K562 (cell line): ENCODE measurements at regions not wholly inside any gene's neighbourhood (a gene's known extent, or its start where the extent isn't known, plus 50 kb on each side); places are given as distances from the start of the nearest gene placed in this dataset.

Experiments
- ATAC-seq: fragments of 200-7000 bp; cut with Tn5 transposase; 3 replicates; pipeline ENCODE4 v1.9.1; 2020; ENCODE audit warnings: moderate library complexity
- BruUV-seq: library from RNA; stranded (reverse); fragments of 400-500 nt; replicated peaks from 2 replicates; lab custom pipeline; 2021; lab: Mats Ljungman, UMichigan
- CTCF ChIA-PET: fragments of 300-600 bp; formaldehyde crosslinking; extraction: SDS; loops from one replicate; lab custom pipeline; 2021; ENCODE audit warnings: low intra/inter-chr PET ratio; lab: Yijun Ruan, JAX
- POLR2A ChIA-PET: fragments of 300-600, 350-650 bp; sonication (Branson Sonifier 250); formaldehyde crosslinking; extraction: SDS; loops from one replicate; lab custom pipeline; 2021; ENCODE audit warnings: antibody characterized with exemption, inconsistent platforms; lab: Yijun Ruan, JAX
- DNase-seq, 4 experiments: peaks; one replicate each; pipeline versions ENCODE4 v3.0.0 to v3.0.0-alpha.2; 2011 to 2018; ENCODE audit warnings: low spot score in 3 of 4, mixed read lengths in 3 of 4; ENCODE audit errors: extremely low read depth in 1 of 4
- FAIRE-seq: peaks from 2 replicates; lab custom pipeline; 2011; peaks lifted over from hg19 to GRCh38; lab: Jason Lieb, UNC
- H2AFZ ChIP-seq: 2 replicates; pipeline ENCODE4 v1.6.0; 2011; ENCODE audit warnings: low read depth, low read length, control low read depth, inconsistent platforms
- H3K27ac ChIP-seq: fragments of 200-600 bp; 3 replicates; pipeline ENCODE4 v1.8.0; 2011; ENCODE audit warnings: low read depth, mild to moderate bottlenecking, control low read depth, inconsistent platforms, low read length, moderate library complexity, mixed read lengths; ENCODE audit errors: extremely low read depth
- H3K27me3 ChIP-seq, 2 experiments: fragments of 300-600 bp in 1 of 2; 2 replicates in 1 of 2; 3 replicates in 1 of 2; pipeline versions ENCODE4 v1.6.0 to v1.8.0; 2011; ENCODE audit warnings: inconsistent platforms in 2 of 2, low read length in 2 of 2, mild to moderate bottlenecking in 1 of 2, mixed read lengths in 1 of 2, moderate library complexity in 1 of 2; ENCODE audit not compliant: control insufficient read depth in 2 of 2, insufficient read depth in 2 of 2
- H3K36me3 ChIP-seq: fragments of 300-600 bp; 3 replicates; pipeline ENCODE4 v1.8.0; 2011; ENCODE audit warnings: mild to moderate bottlenecking, low read length, inconsistent platforms; ENCODE audit not compliant: control insufficient read depth, insufficient read depth
- H3K4me1 ChIP-seq, 2 experiments: fragments of 200-600 bp in 1 of 2; replicated peaks in 1 of 2; 2 replicates in 1 of 2; 3 replicates in 1 of 2; pipeline versions ENCODE4 v1.5.1 to v1.8.0; 2011; ENCODE audit warnings: inconsistent platforms in 2 of 2, low read length in 2 of 2, mild to moderate bottlenecking in 1 of 2, mixed read lengths in 1 of 2, moderate library complexity in 1 of 2; ENCODE audit not compliant: control insufficient read depth in 2 of 2, insufficient read depth in 2 of 2
- H3K4me2 ChIP-seq: 2 replicates; pipeline ENCODE4 v1.6.1; 2011; ENCODE audit warnings: low read length, control low read depth, inconsistent platforms, mixed read lengths; ENCODE audit not compliant: insufficient read depth
- H3K4me3 ChIP-seq: fragments of 200-600 bp; sonication (generic), shearing (Covaris generic); 2 replicates; pipeline ENCODE4 v1.5.1; 2016; ENCODE audit warnings: control low read depth, inconsistent platforms
- H3K79me2 ChIP-seq: fragments of 200-600 bp; 3 replicates; pipeline ENCODE4 v1.8.0; 2011; ENCODE audit warnings: low read length, inconsistent platforms; ENCODE audit not compliant: control insufficient read depth, insufficient read depth
- H3K9ac ChIP-seq, 2 experiments: 2 replicates each; pipeline versions ENCODE4 v1.6.0 to v1.6.1; 2011; ENCODE audit warnings: low read depth in 2 of 2, low read length in 2 of 2, control low read depth in 1 of 2, inconsistent platforms in 1 of 2, mild to moderate bottlenecking in 1 of 2, mixed read lengths in 1 of 2; ENCODE audit not compliant: insufficient read depth in 1 of 2
- H3K9me1 ChIP-seq: one replicate; pipeline ENCODE4 v1.6.0; 2011; ENCODE audit warnings: inconsistent platforms, mild to moderate bottlenecking, low read length, moderate library complexity; ENCODE audit not compliant: control insufficient read depth, insufficient read depth
- H3K9me3 ChIP-seq: replicated peaks from 2 replicates; pipeline ENCODE4 v1.5.1; 2011; ENCODE audit warnings: low read depth, low read length, inconsistent platforms; ENCODE audit not compliant: control insufficient read depth, insufficient read depth
- H4K20me1 ChIP-seq: replicated peaks from 2 replicates; pipeline ENCODE4 v1.6.1; 2011; ENCODE audit warnings: low read length, inconsistent platforms, mixed read lengths; ENCODE audit not compliant: control insufficient read depth, insufficient read depth
- ARID1B ChIP-seq: fragments of 450-650 bp; IDR thresholded peaks from 2 replicates; pipeline ENCODE4 v1.6.1; 2016; ENCODE audit warnings: antibody characterized with exemption, mild to moderate bottlenecking, inconsistent platforms
- ESRRB ChIP-seq: fragments of 250-450 bp; sonication (Bioruptor Pico); IDR thresholded peaks from 2 replicates; pipeline ENCODE4 v1.5.0; 2020; ENCODE audit warnings: mild to moderate bottlenecking, moderate library complexity, borderline replicate concordance
- ETV1 ChIP-seq: fragments of 450-650 bp; conservative IDR thresholded peaks from 2 replicates; pipeline ENCODE4 v1.6.1; 2016; ENCODE audit warnings: missing genetic modification characterization, control low read depth, low read depth, missing compliant biosample characterization
- HSF4 ChIP-seq: fragments of 250-450 bp; sonication (Bioruptor Pico); IDR thresholded peaks from 2 replicates; pipeline ENCODE4 v2.1.2; 2022; ENCODE audit warnings: mild to moderate bottlenecking, moderate library complexity, borderline replicate concordance
- ILK ChIP-seq: fragments of 450-650 bp; IDR thresholded peaks from 2 replicates; pipeline ENCODE4 v1.6.1; 2016; ENCODE audit warnings: missing genetic modification characterization, low read depth, mild to moderate bottlenecking, missing compliant biosample characterization, moderate library complexity, borderline replicate concordance
- JUN ChIP-seq, 2 experiments: sonication (generic) in 1 of 2; formaldehyde crosslinking in 1 of 2; IDR thresholded peaks; 2 replicates each; pipeline versions ENCODE4 v1.6.1 to v1.8.0; 2012 to 2022; ENCODE audit warnings: borderline replicate concordance in 2 of 2, mild to moderate bottlenecking in 2 of 2, improper control_type of control experiment in 1 of 2, low read depth in 1 of 2, low read length in 1 of 2, missing genetic modification reagents in 1 of 2
- NUFIP1 ChIP-seq: fragments of 450-650 bp; IDR thresholded peaks from 2 replicates; pipeline ENCODE4 v1.6.1; 2018; ENCODE audit not compliant: partially characterized antibody
- RFX5 ChIP-seq: IDR thresholded peaks from 2 replicates; pipeline ENCODE4 v1.6.1; 2011; ENCODE audit warnings: low read depth, mild to moderate bottlenecking, improper control_type of control experiment, low read length
- THAP7 ChIP-seq: fragments of 250-450 bp; sonication (Bioruptor Pico); IDR thresholded peaks from 2 replicates; pipeline ENCODE4 v1.5.0; 2021
- TRIM25 ChIP-seq: fragments of 450-650 bp; IDR thresholded peaks from 2 replicates; pipeline ENCODE4 v1.7.0; 2016; ENCODE audit warnings: borderline replicate concordance
- ZNF143 ChIP-seq: sonication (generic); formaldehyde crosslinking; IDR thresholded peaks from 2 replicates; pipeline ENCODE4 v1.9.0; 2022; ENCODE audit warnings: mild to moderate bottlenecking, missing genetic modification reagents
- ZNF592 ChIP-seq: fragments of 450-650 bp; IDR thresholded peaks from 2 replicates; pipeline ENCODE4 v1.6.1; 2017; ENCODE audit warnings: antibody characterized with exemption, mild to moderate bottlenecking
- WGBS: fragments of 100-300 bp; shearing (Covaris generic); methylation state at CpG from one replicate; pipeline ENCODE4 v1.1.6; 2016; ENCODE audit warnings: low coverage, mixed read lengths; ENCODE audit not compliant: insufficient coverage; ENCODE audit errors: missing lambda C conversion rate; 5-methylcytosine and 5-hydroxymethylcytosine counted together
- in situ Hi-C: fragments of 300-500 bp; cut with MboI; formaldehyde crosslinking; loops from 4 replicates; pipeline ENCODE4 v1.15.0; 2018; ENCODE audit warnings: inconsistent platforms, mixed read lengths
- intact Hi-C: fragments of 100-400 bp; cut with micrococcal nuclease; formaldehyde crosslinking; loops from 2 replicates; pipeline ENCODE4 v1.14.2; 2022

- in situ Hi-C loops = no loop called here
- no peaks in the 10 kb centered on the region for H3K36me3 ChIP-seq
- H3K4me3 ChIP-seq = no peak overlapping the region
- POLR2A ChIA-PET = interaction anchor here (1.6 to 1.7 kb wide), 2 partner anchors 9 to 12 kb away, joined by 3 to 4 read pairs; no protein-coding TSS in a partner anchor
- H3K79me2 ChIP-seq = no peaks in the 10 kb centered on the region
- peaks cover 8% of the 10 kb centered on the region for H3K9me3 ChIP-seq
- H3K27me3 ChIP-seq = no peaks in the 10 kb centered on the region
- DNase-seq = no peak
- no peak overlapping the region for H3K27ac ChIP-seq
- H3K9me1 ChIP-seq = no peaks in the 10 kb centered on the region
- FAIRE-seq = no peak
- intact Hi-C loops = no loop called here
- 80% methylated on average over 6 of the region's 6 CpGs for WGBS
- no peak overlapping the region for H2AFZ ChIP-seq
- CTCF ChIA-PET = no interaction called here
- no TSS peak for BruUV-seq
- no peak for ATAC-seq
- TF ChIP-seq JUN (IDR thresholded peaks at IDR 0.05; ENCODE audit: borderline replicate concordance, low read depth, low read length) (no peak), JUN (CRISPR knock-in tag; IDR thresholded peaks at IDR 0.05; ENCODE audit: borderline replicate concordance) (no peak), ETV1 (tag) (no peak), RFX5 (no peak), ILK (no peak), ARID1B (no peak), ESRRB (CRISPR knock-in tag) (no peak), HSF4 (CRISPR knock-in tag) (no peak), TRIM25 (no peak), ZNF143 (CRISPR knock-in tag) (no peak), ZNF592 (no peak), NUFIP1 (no peak), THAP7 (no peak)
- peaks cover 18 to 24% of the 10 kb centered on the region in 2 experiments for H3K4me1 ChIP-seq
- H3K9ac ChIP-seq = no peak overlapping the region
- H4K20me1 ChIP-seq = no peaks in the 10 kb centered on the region
- H3K4me2 ChIP-seq = no peak overlapping the region
Measured at GRCh38 chr3:194261581-194262063, 89.5 kb downstream of the CPN2 start.
